HG02885 (cell line): ENCODE measurements at regions not wholly inside any gene's neighbourhood (a gene's known extent, or its start where the extent isn't known, plus 50 kb on each side); places are given as distances from the start of the nearest gene placed in this dataset.

Experiments used
- ATAC-seq: cut with Tn5 transposase; IDR thresholded peaks from one replicate; pipeline ENCODE4 v1.9.1; 2021; ENCODE audit warnings: mild to moderate bottlenecking; ENCODE audit not compliant: unreplicated experiment, poor library complexity

DNA sequence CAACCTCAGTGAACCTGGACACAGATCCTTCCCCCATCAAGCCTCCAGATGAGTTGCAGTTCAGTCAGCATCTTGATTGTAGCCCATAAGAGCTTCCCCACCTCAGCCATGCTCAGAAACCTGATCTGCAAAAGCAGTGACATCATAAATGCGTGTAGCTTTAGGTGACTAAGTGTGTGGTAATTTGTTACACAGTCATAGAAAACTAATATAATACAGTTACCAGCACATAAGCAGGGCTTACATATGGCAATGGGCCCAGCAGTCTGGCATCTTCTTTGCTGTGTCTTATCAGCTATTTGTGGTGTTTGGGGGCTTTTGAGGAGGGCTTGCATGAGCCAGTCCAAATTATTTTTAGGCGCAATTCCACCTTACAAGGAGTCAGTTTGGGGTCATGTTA is 807.0 kb downstream of the SLC4A3 start:
- no peak for ATAC-seq

DNA sequence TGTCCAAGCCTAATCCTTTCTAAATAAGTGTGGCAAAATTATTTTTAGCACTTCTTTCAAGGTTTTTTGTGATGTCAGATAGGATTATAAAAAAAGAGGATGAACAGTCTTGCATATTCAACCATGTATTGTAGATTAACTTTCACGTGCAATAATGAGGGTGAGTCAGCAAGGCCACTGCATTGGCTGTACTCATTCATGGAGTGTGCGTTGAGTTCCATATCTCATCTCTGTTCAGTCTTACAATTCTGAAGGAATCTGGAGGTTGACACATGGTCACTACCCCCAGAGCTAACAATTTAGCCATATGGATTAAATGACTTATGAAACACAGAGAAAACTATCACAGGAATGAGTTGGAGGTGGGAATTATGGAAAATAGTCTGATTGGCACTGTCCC is 810.5 kb downstream of the SLC4A3 start:
- ATAC-seq, result no peak

DNA sequence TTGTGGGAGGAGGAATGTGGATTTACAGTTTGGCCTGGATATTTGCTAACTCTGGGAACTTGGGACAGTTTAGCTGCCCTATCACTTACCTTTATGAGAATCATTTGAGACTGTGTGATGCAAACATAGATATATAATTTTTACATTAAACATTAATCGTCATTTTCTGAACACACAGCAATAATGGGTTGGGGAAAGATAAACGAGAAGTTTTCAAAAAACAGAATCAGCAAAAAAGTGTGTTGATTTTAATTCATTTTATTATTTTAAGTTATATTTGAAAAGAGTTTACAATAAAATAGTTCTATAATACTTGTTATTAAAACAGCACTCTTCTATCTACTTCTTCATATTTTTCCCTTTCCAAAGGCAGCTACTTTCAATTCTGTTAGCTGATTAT is 813.3 kb downstream of the SLC4A3 start:
- no peak for ATAC-seq

DNA sequence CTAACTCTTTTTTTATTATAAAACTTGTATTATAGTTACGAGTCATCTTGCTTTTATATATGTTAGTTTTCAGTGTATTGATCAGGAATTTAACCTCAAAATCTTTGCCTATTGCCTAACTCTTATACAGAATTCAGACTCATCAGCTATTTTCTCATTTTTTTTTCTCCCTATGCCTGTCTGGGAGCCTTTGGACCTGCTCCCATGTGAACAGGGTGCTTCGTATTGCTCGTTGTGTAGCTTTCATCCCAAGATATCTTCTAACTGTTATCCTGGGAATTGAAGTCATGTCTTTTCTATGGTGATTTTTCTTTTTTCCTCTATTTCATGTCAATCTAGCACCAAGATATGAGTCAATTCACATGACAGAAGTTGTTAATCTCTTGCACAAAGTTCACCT is 814.0 kb downstream of the SLC4A3 start:
- no peak for ATAC-seq

DNA sequence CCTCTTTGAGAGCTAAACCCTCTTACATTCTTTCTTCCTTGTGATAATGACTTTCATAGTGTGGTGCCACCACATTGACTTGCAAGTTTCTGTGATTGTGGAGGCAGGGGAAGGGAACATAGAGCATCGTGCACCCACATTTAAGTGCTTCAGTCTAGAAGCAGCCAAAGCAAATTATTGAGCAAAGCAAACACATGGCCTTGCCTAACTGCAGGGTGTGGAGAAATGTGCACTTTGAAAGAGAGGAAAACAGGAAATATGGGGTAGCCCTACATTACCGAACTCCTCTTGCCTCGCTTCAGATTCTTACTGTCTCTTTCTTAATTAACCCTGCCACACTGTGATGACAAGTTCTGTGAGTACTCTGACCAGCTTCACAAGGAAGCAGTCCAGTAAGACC is 814.6 kb downstream of the SLC4A3 start:
- no peak for ATAC-seq

DNA sequence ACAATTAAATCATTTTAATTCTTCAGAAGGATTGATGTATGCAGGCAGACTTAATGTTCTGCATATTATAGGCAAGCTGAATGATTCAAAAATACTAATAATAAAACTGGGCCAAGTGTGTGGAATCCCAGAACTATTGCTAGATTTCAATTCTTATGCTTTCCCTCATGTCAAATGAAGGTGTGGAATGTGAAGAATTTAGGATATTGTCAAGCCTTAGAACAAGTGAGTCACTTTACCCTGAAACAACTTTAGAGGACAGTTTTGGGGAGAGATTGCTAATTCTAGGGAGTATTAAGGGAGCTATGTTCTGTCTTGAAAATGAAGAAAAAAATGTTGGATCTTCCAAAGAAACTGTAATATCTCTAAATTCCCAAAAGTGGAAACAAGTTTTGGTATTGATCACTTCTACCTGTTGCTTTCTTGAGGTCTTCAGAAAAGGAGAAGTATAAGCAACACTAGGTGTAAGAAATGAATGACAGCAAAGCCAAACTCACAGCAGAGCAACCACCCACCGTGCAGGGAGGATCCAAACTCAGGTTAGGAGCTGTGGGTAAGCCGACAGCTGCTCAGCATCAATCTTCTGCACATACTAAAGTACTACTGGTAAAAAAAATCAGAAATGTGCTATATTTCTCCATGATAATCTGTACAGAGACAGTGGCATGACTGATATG is 818.1 kb downstream of the SLC4A3 start:
- ATAC-seq, result no peak

DNA sequence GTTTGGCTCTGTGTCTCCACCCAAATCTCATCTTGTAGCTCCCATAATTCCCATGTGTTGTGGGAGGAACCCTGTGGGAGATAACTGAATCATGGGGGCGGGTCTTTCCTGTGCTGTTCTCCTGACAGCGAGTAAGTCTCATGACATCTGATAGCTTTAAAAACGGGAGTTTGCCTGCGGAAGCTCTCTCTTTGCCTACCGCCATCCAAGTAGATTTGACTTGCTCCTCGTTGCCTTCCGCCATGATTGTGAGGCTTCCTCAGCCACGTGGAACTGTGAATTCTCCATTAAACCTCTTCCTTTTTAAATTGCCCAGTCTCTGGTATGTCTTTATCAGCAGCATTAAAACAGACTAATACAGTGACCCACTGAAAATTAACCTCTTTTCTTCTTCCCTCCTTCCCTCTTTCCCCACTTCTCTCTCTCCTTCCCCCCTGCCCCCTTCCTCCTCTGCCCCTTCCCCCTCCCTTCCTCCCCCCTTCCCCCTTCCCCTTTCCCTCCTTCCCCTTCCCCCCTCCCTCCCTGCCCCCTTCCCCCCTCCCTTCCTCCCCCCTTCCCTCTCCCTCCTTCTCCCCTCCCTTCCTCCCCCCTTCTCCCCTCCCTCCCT is 818.8 kb downstream of the SLC4A3 start:
- ATAC-seq, result no peak

DNA sequence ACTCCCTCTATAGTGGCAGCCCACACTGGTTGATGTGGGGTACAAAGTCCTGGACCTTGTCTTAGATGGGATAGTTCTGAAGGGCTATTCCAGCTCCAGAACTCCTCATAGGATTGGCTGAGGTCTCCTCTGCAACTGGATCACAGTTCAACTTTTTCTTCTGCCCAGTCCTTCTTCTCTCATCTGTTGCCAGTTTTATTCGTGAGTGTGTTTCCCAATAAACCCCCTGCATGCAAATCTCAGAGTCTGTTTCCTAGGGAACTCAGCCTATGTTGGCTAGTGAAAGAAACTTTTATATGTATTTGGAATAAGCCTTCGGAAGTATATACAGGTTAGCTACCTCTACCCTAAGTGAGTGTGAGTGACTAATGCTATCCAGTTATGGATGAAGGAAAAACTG is 823.4 kb downstream of the SLC4A3 start:
- no peak for ATAC-seq

DNA sequence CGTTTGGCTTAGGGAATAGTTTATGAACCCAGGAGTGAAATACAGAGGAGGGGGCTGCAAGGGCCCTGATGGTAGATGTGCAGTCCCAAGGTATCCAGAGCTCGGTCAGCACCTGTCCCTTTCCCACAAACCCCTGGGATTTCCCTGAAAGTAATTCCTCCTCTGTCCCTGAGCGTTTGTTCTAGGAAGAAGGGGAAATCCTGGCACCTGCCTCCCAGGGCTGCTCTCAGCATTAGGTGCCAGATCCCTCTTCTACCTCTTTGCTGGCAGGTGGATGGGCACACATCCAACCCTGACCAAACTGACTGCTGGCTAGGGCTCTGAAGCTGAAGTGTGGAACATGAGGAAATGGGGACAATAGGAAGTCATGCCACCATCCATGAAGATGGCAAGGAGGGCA is 824.0 kb downstream of the SLC4A3 start:
- ATAC-seq, result no peak

DNA sequence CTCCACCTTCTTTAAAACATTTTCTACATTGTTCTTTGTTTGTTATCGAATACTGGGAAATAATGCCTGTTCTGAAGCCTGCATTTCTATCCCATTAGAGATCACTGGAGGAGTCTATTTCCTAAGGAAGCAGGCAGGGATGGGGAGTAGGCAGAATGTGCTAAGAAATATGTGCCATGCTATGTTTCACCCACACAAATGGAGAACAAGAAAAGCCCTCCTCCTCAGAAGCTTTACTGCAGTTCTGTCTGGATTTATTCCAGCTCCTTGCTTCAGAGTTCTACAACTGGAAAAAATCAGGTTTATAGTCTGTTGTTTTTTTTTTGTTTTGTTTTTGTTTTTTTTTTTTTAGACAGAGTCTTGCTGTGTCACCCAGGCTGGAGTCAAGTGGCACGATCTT is 825.1 kb downstream of the SLC4A3 start:
- ATAC-seq, result no peak

DNA sequence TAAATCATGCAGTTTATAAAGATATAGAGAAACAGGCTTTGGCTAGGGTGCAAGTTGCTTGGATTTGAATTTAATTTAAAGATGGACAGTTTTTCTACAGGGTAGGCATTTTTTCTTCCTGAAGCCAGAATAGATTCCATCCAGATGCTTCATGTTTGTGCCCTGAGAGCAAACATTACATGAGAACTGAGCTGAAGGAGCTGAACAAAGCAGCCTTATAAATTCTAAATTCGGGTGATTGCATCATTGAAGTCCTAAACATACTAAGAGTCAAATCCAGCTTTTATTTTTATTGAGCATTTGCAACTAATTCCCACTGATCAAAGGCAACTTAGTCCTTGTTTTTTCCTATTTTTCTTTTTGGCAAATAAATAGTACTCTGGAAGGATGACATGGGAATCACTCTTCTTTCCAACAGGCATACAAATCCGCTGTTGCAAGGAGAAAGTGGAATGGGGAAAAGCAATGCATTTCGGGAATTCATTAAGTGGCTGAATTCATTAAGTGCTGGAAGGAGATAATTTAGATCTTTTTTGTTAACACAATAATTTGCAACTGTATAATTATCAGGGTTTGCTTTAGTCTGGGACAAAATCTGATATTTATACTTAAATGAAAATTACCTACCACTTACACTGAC is 828.0 kb downstream of the SLC4A3 start:
- no peak for ATAC-seq

DNA sequence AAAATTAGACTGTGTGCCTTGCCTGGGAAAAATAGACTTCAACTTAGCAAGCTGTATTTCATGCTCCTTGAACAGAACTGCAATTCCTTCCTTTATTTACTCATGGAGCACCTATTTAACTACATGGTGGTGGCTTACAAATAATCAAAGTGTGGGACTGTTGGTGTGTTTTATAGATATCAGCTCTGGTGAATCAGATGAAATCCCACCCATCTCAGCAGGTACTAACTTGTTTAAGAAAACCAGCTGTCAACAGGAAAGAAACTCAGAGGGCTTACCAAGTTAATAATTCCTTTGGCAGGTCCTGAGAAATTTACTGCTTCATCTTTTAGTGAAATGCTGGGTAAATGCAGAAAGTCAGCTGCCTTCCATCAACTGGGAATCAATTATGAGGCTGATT is 830.6 kb downstream of the SLC4A3 start:
- no peak for ATAC-seq

DNA sequence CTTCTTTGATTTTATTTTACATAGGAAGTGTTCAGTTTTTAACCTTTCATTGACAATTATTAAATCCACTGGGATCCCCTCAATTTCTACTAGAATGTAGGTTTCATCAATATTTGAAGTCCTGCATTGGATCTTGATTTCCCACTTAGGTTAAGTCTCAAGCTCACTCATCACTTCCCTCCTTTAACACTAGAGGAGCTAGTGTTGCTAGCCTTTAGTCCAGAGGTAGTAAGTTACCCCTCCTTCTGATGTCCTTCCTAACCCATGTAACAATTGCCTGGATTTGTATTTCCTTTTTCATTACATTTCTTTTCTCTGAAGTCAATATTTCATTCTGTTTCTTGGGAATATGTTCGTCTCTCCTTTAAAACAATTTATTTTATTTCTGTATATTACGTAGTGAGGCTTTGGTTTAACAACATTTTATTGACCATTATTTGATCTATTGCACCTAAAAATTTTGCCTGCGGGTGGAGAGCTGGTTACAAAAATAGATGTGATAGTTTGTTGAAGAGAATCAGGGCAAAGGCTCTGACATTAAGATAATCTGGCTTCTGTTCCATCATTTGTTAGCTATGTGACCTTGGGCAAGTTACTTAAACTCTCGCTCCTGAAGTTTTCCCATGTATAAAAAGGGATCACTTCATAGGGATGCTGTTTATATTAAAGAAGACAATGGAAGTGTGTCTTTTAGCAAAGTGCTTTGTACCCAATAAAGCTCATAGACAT is 833.0 kb downstream of the SLC4A3 start:
- ATAC-seq, result no peak

DNA sequence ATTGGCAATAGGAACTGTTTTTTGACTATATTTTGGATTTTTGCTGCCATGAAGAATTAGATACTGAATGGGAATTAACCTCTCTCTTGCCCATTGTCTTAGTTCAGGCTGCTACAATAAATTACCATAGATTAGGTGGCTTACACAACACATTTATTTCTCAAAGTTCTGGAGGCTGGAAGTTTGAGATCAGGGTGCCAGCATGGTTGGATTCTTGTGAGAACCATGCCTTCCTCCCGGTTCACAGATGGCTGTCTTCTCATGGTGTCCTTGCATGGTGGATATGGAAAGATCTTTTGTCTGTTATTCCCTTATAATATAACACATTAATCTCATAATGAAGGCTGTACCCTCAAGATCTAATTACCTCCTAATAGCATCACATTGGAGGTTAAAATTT is 836.4 kb downstream of the SLC4A3 start:
- no peak for ATAC-seq

DNA sequence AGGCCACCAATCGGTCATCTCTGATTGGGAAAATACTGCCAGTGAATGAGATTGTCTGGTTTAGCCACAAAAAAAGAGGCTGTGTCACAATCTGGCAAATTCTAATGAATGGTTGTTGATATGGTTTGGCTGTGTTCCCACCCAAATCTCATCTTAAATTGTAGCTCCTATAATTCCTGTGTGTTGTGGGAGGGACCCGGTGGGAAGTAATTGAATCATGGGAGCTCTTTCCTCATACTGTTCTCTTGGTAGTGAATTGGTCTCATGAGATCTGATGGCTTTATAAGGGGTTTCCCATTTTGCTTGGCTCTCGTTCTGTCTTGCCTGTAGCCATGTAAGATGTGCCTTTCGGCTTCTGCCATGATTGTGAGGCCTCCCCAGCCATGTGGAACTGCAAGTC is 838.3 kb downstream of the SLC4A3 start:
- ATAC-seq, result no peak

DNA sequence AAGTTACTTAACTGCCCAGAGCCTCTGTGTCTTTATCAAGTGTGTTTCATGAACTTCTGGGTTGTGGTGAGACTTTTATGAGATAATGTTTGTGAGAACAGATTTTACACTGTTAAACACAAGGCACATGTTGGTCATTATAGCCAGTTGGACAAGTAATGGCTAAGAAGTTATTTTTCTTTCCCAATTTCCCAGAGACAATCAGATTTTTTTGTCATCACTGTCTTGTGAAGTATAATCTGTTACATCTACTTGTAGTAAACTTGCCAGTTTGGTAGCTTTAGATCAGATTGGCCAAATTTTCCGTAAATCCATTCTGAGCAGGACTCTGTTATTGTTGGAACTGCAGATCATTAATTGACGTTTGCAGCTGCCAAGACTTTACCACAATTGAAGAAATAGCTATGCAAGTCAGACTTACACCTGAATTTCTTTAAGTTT is 838.8 kb downstream of the SLC4A3 start:
- ATAC-seq, result no peak

DNA sequence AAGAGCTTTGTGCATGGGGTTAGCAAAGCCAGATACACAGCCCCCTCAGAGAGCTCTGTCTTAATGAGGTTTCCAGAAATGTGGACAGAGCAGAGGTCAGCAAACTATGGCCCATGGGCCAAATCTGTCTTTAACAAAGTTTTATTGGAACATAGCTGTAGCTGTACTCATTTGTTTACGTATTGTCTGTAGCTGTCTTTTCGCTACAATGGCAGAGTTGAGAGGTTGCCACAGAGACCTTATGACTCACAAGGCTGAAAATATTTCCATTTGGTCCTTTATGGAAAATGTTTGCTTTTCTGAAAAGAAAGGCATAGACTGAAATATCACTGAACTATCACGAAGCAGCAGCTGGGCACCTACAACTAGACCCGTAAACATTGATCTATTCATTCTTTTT is 841.8 kb downstream of the SLC4A3 start:
- no peak for ATAC-seq

DNA sequence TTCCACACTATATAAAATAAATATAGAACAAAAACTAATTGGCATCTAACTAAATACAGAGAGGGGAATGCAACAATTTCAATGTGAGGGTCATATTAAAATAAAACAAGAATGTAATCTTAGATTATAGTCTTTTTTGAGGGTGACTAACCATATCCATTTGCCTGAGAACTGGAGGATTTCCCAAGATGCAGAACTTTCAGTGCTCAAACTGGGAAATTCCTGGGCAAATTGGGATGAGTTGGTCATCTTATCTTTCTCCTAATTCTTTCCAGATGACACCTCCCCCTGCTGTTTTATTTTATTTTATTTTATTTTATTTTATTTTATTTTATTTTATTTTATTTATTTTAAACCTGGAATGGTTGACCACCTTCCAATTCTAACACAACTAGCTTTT is 846.2 kb downstream of the SLC4A3 start:
- ATAC-seq, result no peak

DNA sequence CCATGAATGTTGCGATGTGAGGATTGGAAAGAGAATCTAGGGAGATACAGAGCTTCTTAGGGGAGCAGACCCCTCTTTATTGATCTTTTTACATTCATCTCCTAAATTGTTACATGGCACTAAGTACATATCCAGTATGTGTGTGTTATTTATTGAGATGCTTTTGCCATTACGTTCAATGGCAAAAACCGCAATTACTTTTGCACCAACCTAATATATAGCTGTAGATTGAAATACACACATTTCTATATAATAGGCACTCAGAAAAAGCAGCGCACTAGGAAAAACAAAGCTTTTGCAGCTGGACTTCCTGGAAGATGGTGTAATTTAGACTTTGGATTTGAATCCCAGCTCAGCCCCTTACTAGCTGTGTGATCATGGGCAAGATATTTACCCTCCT is 849.4 kb downstream of the SLC4A3 start:
- no peak for ATAC-seq

DNA sequence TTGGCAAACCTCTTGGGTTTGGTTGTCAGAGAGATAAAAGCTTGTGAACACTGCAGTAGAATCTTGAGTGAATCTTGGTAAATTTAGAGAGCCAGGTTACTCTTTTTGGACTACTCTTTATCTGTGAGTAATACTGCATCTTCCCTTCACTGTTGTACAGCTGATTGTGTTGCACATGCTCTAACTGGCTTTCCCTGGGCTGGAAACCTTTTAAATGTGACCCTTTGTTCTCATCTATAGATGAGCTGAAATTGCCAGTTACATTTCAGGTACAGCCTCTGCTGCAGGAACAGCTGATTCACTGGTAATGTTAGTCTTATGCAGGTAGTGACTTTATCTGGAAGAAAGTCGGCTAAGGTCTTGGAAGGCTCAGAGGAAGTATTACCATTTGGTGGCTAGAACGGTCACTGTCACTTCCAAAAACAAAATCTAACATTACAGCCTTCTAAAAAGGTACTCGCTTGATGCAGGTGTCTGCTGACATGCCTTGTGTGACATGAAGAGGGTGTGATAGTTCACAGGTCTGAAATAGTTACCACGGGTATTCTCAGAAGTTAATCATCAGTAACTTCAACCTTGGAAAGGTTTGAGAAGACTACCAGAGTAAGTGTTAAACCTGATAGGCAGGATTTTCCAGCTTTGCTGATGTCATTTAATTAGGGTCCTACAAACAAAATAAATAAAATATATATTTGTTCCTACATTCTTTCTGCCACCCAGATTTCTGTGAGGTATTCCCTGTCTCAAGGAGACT is 851.1 kb downstream of the SLC4A3 start:
- no peak for ATAC-seq

DNA sequence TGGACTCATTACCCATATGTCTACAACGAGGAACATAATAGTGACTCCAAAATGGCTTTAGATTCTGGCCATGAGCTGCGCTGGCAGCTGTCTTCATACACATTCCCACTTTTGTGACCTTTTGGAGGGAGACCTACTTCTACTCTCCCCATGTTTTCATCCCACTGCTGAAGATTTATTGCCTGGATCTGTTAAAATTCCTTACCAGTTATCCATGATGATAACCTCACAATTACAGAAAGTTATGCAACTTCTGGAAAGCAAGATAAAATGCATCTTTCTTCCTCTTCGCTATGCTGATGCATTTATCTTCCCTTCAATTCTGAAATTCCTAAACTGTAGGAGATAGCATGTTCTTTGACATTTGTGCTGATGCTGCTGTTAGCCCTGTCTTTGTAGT is 855.3 kb downstream of the SLC4A3 start:
- ATAC-seq, result no peak
